Heart right ventricle (tissue), 16 donors: ENCODE measurements at regions not wholly inside any gene's neighbourhood (a gene's known extent, or its start where the extent isn't known, plus 50 kb on each side); places are given as distances from the start of the nearest gene placed in this dataset.
"Not testable (repeated sequence)": the region's sequence is repeated elsewhere in the genome, so short reads cannot be mapped to it uniquely, and the experiment has no call there.

ENCODE experiments used
- ATAC-seq, 8 donors: fragments of 200-7000 bp; cut with Tn5 transposase; one replicate each; pipeline ENCODE4 v1.9.1; 2020; ENCODE audit warnings: mild to moderate bottlenecking in 8 of 8, moderate library complexity in 8 of 8, moderate number of reproducible peaks in 1 of 8
- DNase-seq, 2 donors: peaks; one replicate each; pipeline ENCODE4 v3.0.0-alpha.2; 2020
- H3K27ac ChIP-seq, 10 donors: fragments of 200-600 bp; sonication (generic) in 2 of 10; one replicate each; pipeline versions ENCODE4 v1.5.0 to v1.8.0; 2020 to 2022; ENCODE audit warnings: mild to moderate bottlenecking in 3 of 10
- H3K27me3 ChIP-seq, 7 donors: fragments of 200-600 bp; one replicate each; pipeline ENCODE4 v1.8.0; 2021 to 2022; ENCODE audit warnings: mild to moderate bottlenecking in 2 of 7
- H3K36me3 ChIP-seq, 9 donors: fragments of 200-600 bp; sonication (generic) in 1 of 9; one replicate each; pipeline versions ENCODE4 v1.5.0 to v1.8.0; 2020 to 2022; ENCODE audit warnings: mild to moderate bottlenecking in 2 of 9
- H3K4me1 ChIP-seq, 9 donors: fragments of 200-600 bp; sonication (generic) in 1 of 9; one replicate each; pipeline versions ENCODE4 v1.5.0 to v1.8.0; 2020 to 2022; ENCODE audit warnings: mild to moderate bottlenecking in 4 of 9
- H3K4me3 ChIP-seq, 10 donors: fragments of 200-600 bp; sonication (generic) in 2 of 10; one replicate each; pipeline versions ENCODE4 v1.5.0 to v1.8.0; 2020 to 2022; ENCODE audit warnings: mild to moderate bottlenecking in 7 of 10, moderate library complexity in 2 of 10
- H3K9me3 ChIP-seq, 11 donors: fragments of 200-600 bp in 10 of 11; sonication (generic) in 2 of 11; one replicate each; pipeline versions ENCODE4 v1.5.0 to v1.8.0; 2013 to 2022; ENCODE audit warnings: mild to moderate bottlenecking in 2 of 11, control low read depth in 1 of 11, moderate library complexity in 1 of 11
- CTCF ChIP-seq, 9 donors: fragments of 200-600 bp; sonication (generic) in 2 of 9; IDR thresholded peaks; one replicate each; pipeline versions ENCODE4 v1.5.0 to v1.8.0; 2021 to 2022; ENCODE audit warnings: antibody characterized with exemption in 9 of 9, mild to moderate bottlenecking in 5 of 9, moderate library complexity in 1 of 9
- WGBS, 2 donors: extraction: QIAGEN DNeasy Blood & Tissue Kit; methylation state at CpG; one replicate each; pipeline ENCODE4 v1.1.7; 2013; ENCODE audit warnings: inconsistent platforms in 1 of 2; 5-methylcytosine and 5-hydroxymethylcytosine counted together
- intact Hi-C, 10 donors: fragments of 100-400 bp; cut with DNase I; formaldehyde crosslinking; loops; one replicate each; pipeline versions ENCODE4 v1.11.1 to v1.14.2; 2022
- donor health status: Arrhythmogenic right ventricular cardiomyopathy.
- donor health status: ischemic (EF 13 %, LVEDD 7.1; RV severe dilation, severe dysfunction).
- donor health status: healthy with polysubstance abuse.
- donor health status: DM: no; HTN: yes; CAD: no.
- donor health status: DM: no; HTN: no; CAD: no.
- donor health status: ischemic (EF 25% LVEDD 6.9; RV normal size, moderate dysfunction).
- donor health status: ischemic (EF 25% LVEDD 5.7; RV mildly dilated, moderate dysfunction).
- donor health status: healthy.
- donor health status: DM: yes; HTN: yes; CAD: no.
- donor health status: Ischemic cardiomyopathy.
- donor health status: ischemic (EF 35%, LVEDD 5.7; RV mildly dilated, moderate dysfunction).
- donor health status: nonischemic (EF 11% LVEDD 7.7; RV severe dilation, severe dysfunction).
- donor health status: DM: yes; HTN: yes; CAD: no.
- donor health status: PGD.
- donor health status: ischemic (EF 29% LVEDD 5.4; RV normal size, mild dysfunction).
- donor health status: nonischemic (EF 23%, LVEDD 6.1; RV moderate dilation, normal function).

- Histone ChIP-seq H3K4me3 (no peak overlapping the region), H3K4me1 (no peaks in the 10 kb centered on the region), H3K36me3 (no peaks in the 10 kb centered on the region), H3K9me3 (peaks cover 0 to 3% (median 0%) of the 10 kb centered on the region in 11 donors), H3K27me3 (no peaks in the 10 kb centered on the region), H3K27ac (no peak overlapping the region)
- DNase-seq (no peak), ATAC-seq (no peak)
- intact Hi-C loops: no loop called here
- TF ChIP-seq CTCF (IDR thresholded peaks at IDR 0.05): no peak
- 30 to 34% methylated on average over 1 of the region's 1 CpG for WGBS, 2 donors
These were observed 715.2 kb upstream of the MANEA start for GRCh38 chr6:94862112-94862511.

- intact Hi-C loops: no loop called here
- Histone ChIP-seq H3K27me3 (no peaks in the 10 kb centered on the region), H3K36me3 (no peaks in the 10 kb centered on the region), H3K27ac (no peak overlapping the region), H3K4me1 (no peaks in the 10 kb centered on the region), H3K9me3 (peaks cover 0 to 3% (median 0%) of the 10 kb centered on the region in 11 donors), H3K4me3 (no peak overlapping the region)
- no peak for TF ChIP-seq CTCF (IDR thresholded peaks at IDR 0.05)
- ATAC-seq: no peak
- no peak for DNase-seq
- 70 to 71% methylated on average over 4 of the region's 4 CpGs for WGBS, 2 donors
These were observed 717.4 kb upstream of the MANEA start for GRCh38 chr6:94859924-94860323.

- H3K36me3 ChIP-seq, intact Hi-C loops, H3K27ac ChIP-seq, H3K27me3 ChIP-seq, H3K4me3 ChIP-seq, DNase-seq, H3K9me3 ChIP-seq, H3K4me1 ChIP-seq, ATAC-seq: not testable (repeated sequence)
- WGBS, 2 donors: 84 to 86% methylated on average over 3 of the region's 3 CpGs
These were observed 720.3 kb upstream of the MANEA start for GRCh38 chr6:94856999-94857398.

GRCh38 chr6:94851329-94851728 lies 726.0 kb upstream of the MANEA start:
- DNase-seq, H3K4me1 ChIP-seq, H3K27ac ChIP-seq, H3K27me3 ChIP-seq, H3K4me3 ChIP-seq, ATAC-seq, intact Hi-C loops, H3K36me3 ChIP-seq, H3K9me3 ChIP-seq: not testable (repeated sequence)
- WGBS, 2 donors: 76 to 82% methylated on average over 7 of the region's 8 CpGs

GRCh38 chr6:94845742-94846141 lies 731.6 kb upstream of the MANEA start:
- DNase-seq (no peak), ATAC-seq (no peak)
- Histone ChIP-seq H3K4me3 (no peak overlapping the region), H3K27ac (no peak overlapping the region), H3K27me3 (no peaks in the 10 kb centered on the region), H3K9me3 (peaks cover 0 to 4% (median 0%) of the 10 kb centered on the region in 11 donors), H3K4me1 (no peaks in the 10 kb centered on the region), H3K36me3 (no peaks in the 10 kb centered on the region)
- intact Hi-C loops: no loop called here
- 61 to 74% methylated on average over 1 of the region's 1 CpG for WGBS, 2 donors
- TF ChIP-seq CTCF (IDR thresholded peaks at IDR 0.05): no peak

- Histone ChIP-seq H3K4me1 (no peaks in the 10 kb centered on the region), H3K36me3 (no peaks in the 10 kb centered on the region), H3K4me3 (no peak overlapping the region), H3K27me3 (no peaks in the 10 kb centered on the region), H3K9me3 (no peaks in the 10 kb centered on the region), H3K27ac (no peak overlapping the region)
- ATAC-seq (no peak), DNase-seq (no peak)
- intact Hi-C loops: no loop called here
- TF ChIP-seq CTCF (IDR thresholded peaks at IDR 0.05): no peak
These were observed 742.1 kb upstream of the MANEA start for GRCh38 chr6:94835264-94835663.
